ENCODE measurements at regions not wholly inside any gene's neighbourhood (a gene's known extent, or its start where the extent isn't known, plus 50 kb on each side); places are given as distances from the start of the nearest gene placed in this dataset.

- Histone ChIP-seq H3K4me3 (replicated peaks; ENCODE audit: low read depth, low read length) (no peak overlapping the region), H3K27me3 (replicated peaks; ENCODE audit: control insufficient read depth, insufficient read depth, low read length) (no peaks in the 10 kb centered on the region), H3K36me3 (ENCODE audit: control insufficient read depth, insufficient read depth, low read length) (no peaks in the 10 kb centered on the region)
- no peak for DNase-seq (ENCODE audit: extremely low read depth, insufficient read length)
- TF ChIP-seq CTCF (IDR thresholded peaks at IDR 0.05; ENCODE audit: insufficient read depth, low read length, poor library complexity, severe bottlenecking) = no peak
Observed at GRCh38 chr10:131396121-131397050, 84.9 kb upstream of the TCERG1L start.

GRCh38 chr10:131398166-131398565 is 86.6 kb upstream of the TCERG1L start:
- Histone ChIP-seq H3K36me3 (ENCODE audit: control insufficient read depth, insufficient read depth, low read length) (no peaks in the 10 kb centered on the region), H3K4me3 (replicated peaks; ENCODE audit: low read depth, low read length) (no peak overlapping the region), H3K27me3 (replicated peaks; ENCODE audit: control insufficient read depth, insufficient read depth, low read length) (no peaks in the 10 kb centered on the region)
- no peak for DNase-seq (ENCODE audit: extremely low read depth, insufficient read length)
- no peak for TF ChIP-seq CTCF (IDR thresholded peaks at IDR 0.05; ENCODE audit: insufficient read depth, low read length, poor library complexity, severe bottlenecking)

GRCh38 chr10:131399981-131400380 is 88.5 kb upstream of the TCERG1L start:
- Histone ChIP-seq H3K27me3 (replicated peaks; ENCODE audit: control insufficient read depth, insufficient read depth, low read length) (no peaks in the 10 kb centered on the region), H3K4me3 (replicated peaks; ENCODE audit: low read depth, low read length) (no peak overlapping the region), H3K36me3 (ENCODE audit: control insufficient read depth, insufficient read depth, low read length) (no peaks in the 10 kb centered on the region)
- no peak for DNase-seq (ENCODE audit: extremely low read depth, insufficient read length)
- TF ChIP-seq CTCF (IDR thresholded peaks at IDR 0.05; ENCODE audit: insufficient read depth, low read length, poor library complexity, severe bottlenecking) = no peak

GRCh38 chr10:131400513-131400912 is 89.0 kb upstream of the TCERG1L start:
- no peaks in the 10 kb centered on the region for H3K36me3 ChIP-seq (ENCODE audit: control insufficient read depth, insufficient read depth, low read length)
- TF ChIP-seq CTCF (IDR thresholded peaks at IDR 0.05; ENCODE audit: insufficient read depth, low read length, poor library complexity, severe bottlenecking) = no peak
- H3K27me3 ChIP-seq (replicated peaks; ENCODE audit: control insufficient read depth, insufficient read depth, low read length) = no peaks in the 10 kb centered on the region
- no peak overlapping the region for H3K4me3 ChIP-seq (replicated peaks; ENCODE audit: low read depth, low read length)
- DNase-seq (ENCODE audit: extremely low read depth, insufficient read length) = no peak

GRCh38 chr10:131402771-131403650 is 91.5 kb upstream of the TCERG1L start:
- Histone ChIP-seq H3K36me3 (ENCODE audit: control insufficient read depth, insufficient read depth, low read length) (no peaks in the 10 kb centered on the region), H3K4me3 (replicated peaks; ENCODE audit: low read depth, low read length) (no peak overlapping the region), H3K27me3 (replicated peaks; ENCODE audit: control insufficient read depth, insufficient read depth, low read length) (no peaks in the 10 kb centered on the region)
- DNase-seq (ENCODE audit: extremely low read depth, insufficient read length) = no peak
- no peak for TF ChIP-seq CTCF (IDR thresholded peaks at IDR 0.05; ENCODE audit: insufficient read depth, low read length, poor library complexity, severe bottlenecking)

Measured in GM06990 (cell line).